T-helper 1 cell treated with Interleukin-12 subunit alpha and Interleukin-12 subunit beta and Interleukin-4 antibody, amounts not matched to agents 30 μg/mL and 1 μg/mL, for 36 hours (primary cell): ENCODE measurements at regions not wholly inside any gene's neighbourhood (a gene's known extent, or its start where the extent isn't known, plus 50 kb on each side); places are given as distances from the start of the nearest gene placed in this dataset.

ENCODE experiments used
- H3K27ac Mint-ChIP-seq: one replicate; pipeline ENCODE4 v1.8.0; 2021; ENCODE audit warnings: mild to moderate bottlenecking, mixed read lengths
- H3K27me3 Mint-ChIP-seq: one replicate; pipeline ENCODE4 v1.8.0; 2021; ENCODE audit warnings: low read depth, mixed read lengths
- H3K36me3 Mint-ChIP-seq: one replicate; pipeline ENCODE4 v1.8.0; 2021; ENCODE audit warnings: low read depth, mixed read lengths
- H3K4me1 Mint-ChIP-seq: one replicate; pipeline ENCODE4 v1.8.0; 2021; ENCODE audit warnings: low read depth, mixed read lengths
- H3K4me3 Mint-ChIP-seq: one replicate; pipeline ENCODE4 v1.8.0; 2021; ENCODE audit warnings: mild to moderate bottlenecking, moderate library complexity, mixed read lengths
- H3K9me3 Mint-ChIP-seq: one replicate; pipeline ENCODE4 v1.8.0; 2021; ENCODE audit warnings: mixed read lengths

DNA sequence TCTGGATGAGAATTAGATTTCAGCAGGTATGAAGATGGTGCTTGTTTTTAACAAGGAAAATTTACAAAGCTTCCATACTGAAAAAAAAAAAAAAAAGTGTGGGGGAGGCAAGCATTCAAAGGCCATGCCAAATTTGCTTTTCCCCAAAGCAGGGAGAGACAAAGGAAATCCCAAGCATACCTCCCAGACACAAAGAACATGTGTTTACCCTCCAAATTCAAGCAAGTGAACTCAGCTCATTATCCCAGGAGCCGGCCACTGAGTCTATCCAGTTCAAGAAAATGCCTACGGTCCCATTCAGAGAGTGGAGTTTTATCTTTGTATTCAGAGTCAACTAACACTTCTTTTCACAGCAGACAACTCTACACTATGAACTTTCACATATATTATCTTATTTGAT, 102.7 kb upstream of the ID4 start:
- Mint-ChIP-seq H3K4me1 (no peaks in the 10 kb centered on the region), H3K36me3 (no peaks in the 10 kb centered on the region), H3K27me3 (no peaks in the 10 kb centered on the region), H3K27ac (no peak overlapping the region), H3K4me3 (no peak overlapping the region), H3K9me3 (peaks cover 10% of the 10 kb centered on the region)

DNA sequence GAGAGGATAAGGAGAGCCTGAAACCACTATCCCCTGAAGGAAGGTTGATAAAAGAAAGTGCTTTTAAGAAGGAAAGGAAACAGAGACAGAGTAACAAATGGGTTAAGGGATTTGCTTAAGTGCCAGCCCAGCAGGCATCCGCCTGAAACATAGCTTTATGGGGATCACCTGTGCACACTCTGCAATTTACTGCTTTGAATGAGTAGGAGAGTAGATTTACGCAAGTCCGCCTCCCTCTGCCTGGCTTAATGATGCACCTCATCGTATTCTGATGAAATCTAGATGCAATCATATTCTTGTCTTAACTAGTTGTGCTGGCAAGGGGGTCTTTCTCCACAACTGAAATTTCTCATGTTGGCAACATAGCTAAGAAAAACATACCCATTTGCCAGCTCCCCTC, 101.1 kb upstream of the ID4 start:
- H3K27ac Mint-ChIP-seq: no peak overlapping the region
- H3K27me3 Mint-ChIP-seq: no peaks in the 10 kb centered on the region
- no peaks in the 10 kb centered on the region for H3K36me3 Mint-ChIP-seq
- H3K4me1 Mint-ChIP-seq: no peaks in the 10 kb centered on the region
- no peak overlapping the region for H3K4me3 Mint-ChIP-seq
- peaks cover 10% of the 10 kb centered on the region for H3K9me3 Mint-ChIP-seq

DNA sequence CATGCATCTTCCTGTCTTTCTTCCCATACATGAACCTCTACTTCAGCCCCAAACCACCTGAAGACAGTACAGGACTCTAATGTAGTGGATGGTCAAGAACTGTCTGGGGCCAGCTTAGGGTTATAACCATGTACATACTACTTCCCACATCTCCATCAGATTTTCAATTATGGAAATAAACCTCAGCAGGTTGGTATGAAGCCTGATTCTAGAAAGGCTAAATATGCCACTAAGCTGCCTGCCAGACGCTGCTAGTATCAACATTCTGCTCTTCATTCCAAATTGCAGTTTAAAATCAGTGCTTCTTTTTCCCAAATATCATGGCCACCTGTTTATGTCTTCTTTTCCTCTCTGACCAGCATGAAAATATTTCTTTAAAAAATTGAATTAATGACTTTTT, 99.2 kb upstream of the ID4 start:
- H3K36me3 Mint-ChIP-seq: no peaks in the 10 kb centered on the region
- H3K4me3 Mint-ChIP-seq: no peak overlapping the region
- H3K27ac Mint-ChIP-seq: no peak overlapping the region
- H3K4me1 Mint-ChIP-seq: no peaks in the 10 kb centered on the region
- H3K9me3 Mint-ChIP-seq: peaks cover 6% of the 10 kb centered on the region
- no peaks in the 10 kb centered on the region for H3K27me3 Mint-ChIP-seq

DNA sequence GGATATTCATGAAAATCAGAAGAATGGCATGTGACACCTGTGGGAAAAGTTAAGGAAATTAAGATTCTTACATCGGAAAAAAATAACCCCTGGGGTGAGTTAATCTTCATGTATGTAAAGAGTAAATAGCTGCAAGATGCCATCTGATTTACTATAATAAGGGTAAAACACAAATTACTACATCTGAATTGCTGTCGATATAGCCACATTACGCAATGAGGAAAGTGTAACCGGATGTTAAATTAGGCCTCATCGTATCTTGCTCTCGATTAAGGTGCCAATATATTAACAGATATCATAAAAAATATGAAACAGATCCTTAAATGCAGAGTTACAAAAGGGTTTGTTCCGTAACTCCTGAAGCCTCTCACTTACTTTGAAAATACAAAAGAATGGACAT, 87.4 kb upstream of the ID4 start:
- Mint-ChIP-seq H3K4me1 (no peaks in the 10 kb centered on the region), H3K4me3 (no peak overlapping the region), H3K27ac (no peak overlapping the region), H3K27me3 (no peaks in the 10 kb centered on the region), H3K9me3 (no peaks in the 10 kb centered on the region), H3K36me3 (no peaks in the 10 kb centered on the region)

DNA sequence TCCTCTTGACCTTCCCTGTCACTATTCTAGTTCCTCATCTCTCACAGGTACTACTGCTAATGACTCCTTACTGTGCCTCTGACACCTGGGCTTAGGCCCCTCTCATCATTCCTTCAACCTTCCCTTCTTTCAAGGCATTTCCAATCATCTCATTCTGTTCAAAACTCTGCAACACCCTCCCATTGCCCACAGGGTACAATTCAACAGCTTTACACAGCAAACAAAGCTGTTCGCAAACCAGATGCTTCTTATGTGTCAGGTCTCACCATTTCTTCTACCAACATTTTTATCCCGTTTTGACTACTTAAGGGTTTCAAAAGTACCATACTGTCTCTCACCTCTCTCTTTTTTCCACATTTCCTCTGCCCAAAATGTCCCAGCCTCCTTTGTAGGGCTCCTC, 84.4 kb upstream of the ID4 start:
- Mint-ChIP-seq H3K4me1 (no peaks in the 10 kb centered on the region), H3K27me3 (no peaks in the 10 kb centered on the region), H3K9me3 (no peaks in the 10 kb centered on the region), H3K36me3 (no peaks in the 10 kb centered on the region), H3K4me3 (no peak overlapping the region), H3K27ac (no peak overlapping the region)

DNA sequence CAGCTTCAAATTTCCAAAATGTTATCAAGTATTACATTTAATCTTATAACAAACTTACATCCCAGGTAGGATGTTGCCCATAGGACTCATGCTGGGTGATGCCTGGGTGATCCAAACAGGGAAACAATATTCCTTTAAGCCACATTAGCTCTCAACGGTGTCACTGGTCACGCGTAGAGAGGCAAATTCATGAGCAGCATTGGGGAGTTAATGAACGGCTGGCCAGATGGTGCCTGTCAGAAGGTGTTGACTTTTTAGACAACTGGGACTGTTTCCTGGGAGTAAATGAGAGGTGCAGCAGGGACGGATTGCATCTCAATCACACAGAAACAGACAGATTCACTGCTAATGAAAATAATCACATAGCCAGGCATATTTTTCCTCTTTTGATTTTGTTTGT, 83.3 kb upstream of the ID4 start:
- H3K4me1 Mint-ChIP-seq: no peaks in the 10 kb centered on the region
- H3K9me3 Mint-ChIP-seq: no peaks in the 10 kb centered on the region
- no peaks in the 10 kb centered on the region for H3K36me3 Mint-ChIP-seq
- H3K4me3 Mint-ChIP-seq: no peak overlapping the region
- H3K27ac Mint-ChIP-seq: no peak overlapping the region
- H3K27me3 Mint-ChIP-seq: no peaks in the 10 kb centered on the region

DNA sequence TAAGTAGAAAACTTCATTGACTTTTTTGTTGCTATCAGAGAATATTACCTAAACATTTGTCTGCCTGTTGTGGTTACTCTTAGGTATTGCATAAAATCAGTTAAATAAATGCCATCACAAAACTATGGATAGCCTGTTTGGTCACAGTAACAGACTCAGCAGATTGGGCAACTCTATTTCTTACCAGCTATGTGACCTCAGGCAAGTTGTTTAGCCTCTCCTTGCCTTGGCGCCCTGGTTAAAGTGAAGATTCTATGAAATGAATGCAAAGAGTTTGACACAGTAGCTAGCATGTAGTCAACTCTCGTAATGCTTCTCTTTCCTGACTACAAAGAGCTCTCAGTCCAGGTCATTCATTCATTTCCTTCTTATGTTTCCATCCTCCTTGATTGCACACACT, 82.5 kb upstream of the ID4 start:
- no peaks in the 10 kb centered on the region for H3K27me3 Mint-ChIP-seq
- no peaks in the 10 kb centered on the region for H3K36me3 Mint-ChIP-seq
- no peaks in the 10 kb centered on the region for H3K4me1 Mint-ChIP-seq
- no peak overlapping the region for H3K4me3 Mint-ChIP-seq
- no peaks in the 10 kb centered on the region for H3K9me3 Mint-ChIP-seq
- no peak overlapping the region for H3K27ac Mint-ChIP-seq

DNA sequence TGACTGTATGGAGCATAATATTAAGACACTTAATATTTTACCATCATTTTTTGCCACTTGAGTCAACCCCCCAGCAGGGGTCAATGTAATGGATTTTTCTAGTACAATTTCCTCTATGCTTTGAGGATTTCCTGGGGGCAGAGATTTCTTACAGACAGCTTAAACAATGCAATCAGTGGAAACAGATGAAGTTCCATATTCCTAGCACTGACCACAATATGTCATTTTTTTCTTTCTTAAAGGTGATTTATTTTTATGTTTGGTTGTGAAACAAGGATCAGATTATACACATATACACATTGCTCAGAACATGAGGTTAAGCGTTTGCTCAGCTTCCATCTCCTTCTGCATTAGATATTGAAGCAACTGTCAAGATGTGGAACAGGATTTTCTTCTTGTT, 82.0 kb upstream of the ID4 start:
- no peaks in the 10 kb centered on the region for H3K4me1 Mint-ChIP-seq
- no peaks in the 10 kb centered on the region for H3K27me3 Mint-ChIP-seq
- no peaks in the 10 kb centered on the region for H3K9me3 Mint-ChIP-seq
- H3K4me3 Mint-ChIP-seq: no peak overlapping the region
- no peak overlapping the region for H3K27ac Mint-ChIP-seq
- H3K36me3 Mint-ChIP-seq: no peaks in the 10 kb centered on the region

DNA sequence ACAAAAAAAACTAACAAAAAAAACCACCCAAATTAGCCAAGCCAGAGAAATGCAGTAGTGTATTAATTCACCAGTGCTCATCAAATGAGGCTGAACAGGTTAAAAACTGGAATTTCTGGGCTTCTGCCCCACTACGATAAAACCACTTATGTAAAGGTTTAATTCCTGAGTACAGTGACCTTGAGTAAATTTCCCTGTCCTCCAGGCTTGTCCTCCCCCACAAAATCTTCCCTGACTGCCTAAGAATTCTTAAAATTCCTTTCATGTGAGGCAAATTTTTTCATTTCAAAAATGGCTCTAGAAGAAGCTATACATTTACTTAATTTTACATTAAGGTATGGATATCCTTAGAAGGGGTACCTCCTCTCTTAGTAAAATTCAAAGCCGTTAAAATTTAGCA, 80.1 kb upstream of the ID4 start:
- H3K27ac Mint-ChIP-seq: no peak overlapping the region
- no peaks in the 10 kb centered on the region for H3K27me3 Mint-ChIP-seq
- no peaks in the 10 kb centered on the region for H3K36me3 Mint-ChIP-seq
- H3K4me1 Mint-ChIP-seq: no peaks in the 10 kb centered on the region
- no peaks in the 10 kb centered on the region for H3K9me3 Mint-ChIP-seq
- H3K4me3 Mint-ChIP-seq: no peak overlapping the region

DNA sequence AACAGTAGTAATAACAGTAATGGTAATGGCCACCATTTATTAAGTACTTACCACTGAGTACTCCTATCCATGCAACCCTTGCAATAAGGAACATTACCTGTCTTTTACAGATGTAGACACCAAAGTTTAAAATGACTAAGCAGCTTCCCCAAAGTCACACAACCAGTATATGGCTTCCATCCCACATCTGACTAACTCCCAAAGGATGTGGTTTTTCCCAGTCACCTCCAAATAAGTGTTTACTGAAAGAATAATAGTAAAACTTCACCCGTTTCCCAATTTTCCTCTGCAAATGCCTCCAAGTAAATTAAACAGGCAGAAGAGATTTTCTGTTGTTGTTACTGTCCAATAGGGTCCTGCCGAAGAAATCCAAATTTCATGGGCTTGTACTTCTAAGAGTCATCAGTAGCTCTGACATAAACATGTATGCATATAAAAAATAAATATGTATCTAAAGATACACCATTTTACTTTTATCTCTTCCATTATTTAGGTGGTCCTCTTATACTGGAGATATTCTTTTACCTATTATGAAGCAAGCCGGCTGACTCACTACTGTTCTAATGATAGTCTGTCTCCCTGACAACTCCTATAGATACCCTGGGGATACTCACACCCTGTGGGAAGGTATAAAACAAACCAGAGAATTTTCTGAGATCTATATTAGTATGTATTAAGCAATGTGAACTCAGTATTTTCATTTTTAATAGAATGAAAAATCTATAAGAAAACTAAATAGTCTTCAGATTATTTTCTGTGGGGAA, 77.9 kb upstream of the ID4 start:
- Mint-ChIP-seq H3K4me3 (no peak overlapping the region), H3K36me3 (no peaks in the 10 kb centered on the region), H3K27ac (no peak overlapping the region)

DNA sequence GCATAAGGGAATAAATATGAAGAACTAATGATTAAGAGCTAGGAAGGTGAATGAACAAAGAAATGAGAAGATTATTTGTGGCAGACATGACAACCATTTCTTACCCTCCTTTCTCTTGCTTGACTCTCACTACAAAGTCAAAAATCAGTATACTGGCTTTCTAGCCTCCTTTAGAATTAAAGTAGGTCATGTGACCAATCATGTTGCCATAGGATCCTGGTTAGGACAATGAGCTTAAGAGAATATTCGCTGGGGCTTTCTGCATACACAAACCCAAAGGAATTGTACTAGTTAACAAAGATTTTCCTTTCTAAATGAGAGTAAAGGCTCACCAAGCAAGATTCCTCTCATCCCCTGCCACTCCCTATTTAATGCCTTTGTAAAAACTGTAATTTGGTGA, 76.0 kb upstream of the ID4 start:
- Mint-ChIP-seq H3K27ac (no peak overlapping the region), H3K9me3 (peaks cover 3% of the 10 kb centered on the region), H3K36me3 (no peaks in the 10 kb centered on the region), H3K27me3 (no peaks in the 10 kb centered on the region), H3K4me3 (no peak overlapping the region), H3K4me1 (no peaks in the 10 kb centered on the region)

More for the DNA sequence above, 77.9 kb upstream of the ID4 start:
- Mint-ChIP-seq H3K27me3 (no peaks in the 10 kb centered on the region), H3K4me1 (no peaks in the 10 kb centered on the region), H3K9me3 (peaks cover 3% of the 10 kb centered on the region)

DNA sequence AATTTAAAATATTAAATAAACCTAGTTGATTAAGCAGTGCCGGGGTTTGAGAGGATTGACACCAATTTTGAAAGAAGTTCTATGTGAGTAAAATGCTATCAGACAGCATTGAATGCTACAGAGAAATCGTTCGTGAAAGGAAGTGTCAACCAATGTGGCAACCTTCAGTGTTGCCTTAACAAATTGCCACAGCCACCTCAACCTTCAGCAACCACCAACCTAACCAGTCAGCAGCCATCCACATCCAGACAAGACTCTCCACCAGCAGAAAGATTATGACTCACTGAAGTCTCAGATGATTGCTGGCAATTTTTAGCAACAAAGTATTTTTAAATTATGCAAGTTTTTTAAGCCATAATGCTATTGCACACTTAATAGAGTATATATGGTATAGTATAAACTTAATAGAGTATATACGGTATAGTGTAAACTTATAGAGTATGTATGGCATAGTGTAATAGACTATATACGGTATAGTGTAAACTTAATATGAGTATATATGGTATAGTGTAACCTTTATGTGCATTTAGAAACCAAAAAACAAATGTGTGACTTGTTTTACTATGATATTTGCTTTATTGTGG, 65.3 kb upstream of the ID4 start:
- Mint-ChIP-seq H3K4me3 (no peak overlapping the region), H3K4me1 (no peaks in the 10 kb centered on the region), H3K27ac (no peak overlapping the region), H3K9me3 (no peaks in the 10 kb centered on the region), H3K36me3 (no peaks in the 10 kb centered on the region), H3K27me3 (no peaks in the 10 kb centered on the region)

DNA sequence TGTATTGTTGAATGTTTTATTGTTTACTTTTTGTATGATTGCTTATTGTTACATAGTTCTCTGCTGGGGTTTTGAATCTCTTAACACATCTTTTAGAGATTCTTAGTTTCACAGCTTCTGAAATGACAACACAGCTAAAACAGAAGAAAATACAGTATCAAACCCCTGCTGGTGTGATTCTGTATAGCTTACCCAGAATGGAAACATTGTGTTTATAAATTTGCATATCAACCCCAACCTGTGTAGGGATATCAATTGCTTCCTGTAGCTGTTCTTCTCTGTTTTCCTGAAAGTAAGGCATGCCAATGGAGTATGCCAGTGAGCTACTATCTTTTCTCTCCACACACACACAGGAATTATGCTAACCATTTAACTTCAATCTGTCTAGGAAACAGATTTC, 64.3 kb upstream of the ID4 start:
- H3K36me3 Mint-ChIP-seq: no peaks in the 10 kb centered on the region
- no peaks in the 10 kb centered on the region for H3K9me3 Mint-ChIP-seq
- no peaks in the 10 kb centered on the region for H3K4me1 Mint-ChIP-seq
- no peak overlapping the region for H3K27ac Mint-ChIP-seq
- no peak overlapping the region for H3K4me3 Mint-ChIP-seq
- H3K27me3 Mint-ChIP-seq: no peaks in the 10 kb centered on the region

DNA sequence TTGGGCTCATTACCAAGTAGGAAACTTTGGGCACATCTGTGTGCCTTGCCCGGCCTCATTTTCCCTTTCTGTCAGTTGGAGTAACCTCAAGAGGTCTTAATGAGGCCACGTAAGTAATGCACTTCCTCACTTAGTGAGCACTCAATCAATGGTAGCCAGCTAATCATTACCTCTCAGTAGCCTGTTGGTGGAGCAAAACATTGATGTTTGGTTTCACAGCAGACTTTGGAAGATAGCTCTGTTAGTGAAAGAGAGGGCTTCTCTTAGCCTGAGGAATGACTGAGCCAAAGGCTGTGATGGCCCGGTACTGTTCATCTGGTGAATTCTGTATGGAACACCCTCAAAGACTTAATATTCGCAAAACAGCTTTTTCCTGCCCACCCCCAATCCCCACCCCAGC, 55.9 kb upstream of the ID4 start:
- H3K4me3 Mint-ChIP-seq: no peak overlapping the region
- no peaks in the 10 kb centered on the region for H3K27me3 Mint-ChIP-seq
- H3K9me3 Mint-ChIP-seq: peaks cover 3% of the 10 kb centered on the region
- H3K36me3 Mint-ChIP-seq: no peaks in the 10 kb centered on the region
- no peaks in the 10 kb centered on the region for H3K4me1 Mint-ChIP-seq
- H3K27ac Mint-ChIP-seq: no peak overlapping the region

DNA sequence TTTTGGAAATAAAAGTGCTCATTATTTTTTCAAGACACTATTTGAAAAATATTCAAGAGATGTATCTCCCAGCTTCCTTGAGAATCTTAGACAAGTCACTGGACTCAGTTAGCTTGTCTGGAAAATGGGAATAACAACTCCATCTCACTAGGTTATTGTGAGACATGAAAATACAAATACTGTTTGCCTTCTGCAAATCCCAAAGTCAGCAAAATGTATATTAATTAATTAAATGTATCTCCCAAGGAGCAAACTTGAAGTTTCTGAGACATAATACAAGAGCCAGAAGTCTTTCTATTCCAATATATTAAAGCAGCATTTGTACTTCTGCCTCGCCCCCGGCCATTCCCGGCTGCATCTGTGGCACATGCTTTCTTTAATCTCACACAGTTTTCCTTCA, 54.6 kb upstream of the ID4 start:
- peaks cover 3% of the 10 kb centered on the region for H3K9me3 Mint-ChIP-seq
- no peak overlapping the region for H3K4me3 Mint-ChIP-seq
- no peaks in the 10 kb centered on the region for H3K4me1 Mint-ChIP-seq
- H3K27me3 Mint-ChIP-seq: no peaks in the 10 kb centered on the region
- H3K27ac Mint-ChIP-seq: no peak overlapping the region
- H3K36me3 Mint-ChIP-seq: no peaks in the 10 kb centered on the region
